Uterus (tissue), 2 donors: ENCODE measurements at regions not wholly inside any gene's neighbourhood (a gene's known extent, or its start where the extent isn't known, plus 50 kb on each side); places are given as distances from the start of the nearest gene placed in this dataset.

Experiments
- POLR2A ChIP-seq, 2 donors: fragments of 450-650 bp; IDR thresholded peaks; one replicate each; pipeline ENCODE4 v1.6.1; 2016; ENCODE audit warnings: antibody characterized with exemption in 2 of 2, mild to moderate bottlenecking in 1 of 2, moderate library complexity in 1 of 2
- TF ChIP-seq, protein P1 (sequence below), 4 experiments: fragments of 200-600 bp in 2 of 4; fragments of 450-650 bp in 2 of 4; sonication (generic) in 2 of 4; IDR thresholded peaks; one replicate each; pipeline ENCODE4 v1.5.1; 2016 to 2019; ENCODE audit warnings: antibody characterized with exemption in 4 of 4, mild to moderate bottlenecking in 2 of 4, moderate library complexity in 1 of 4

- TF ChIP-seq POLR2A (IDR thresholded peaks at IDR 0.05): no peak
- TF ChIP-seq, protein P1, sequence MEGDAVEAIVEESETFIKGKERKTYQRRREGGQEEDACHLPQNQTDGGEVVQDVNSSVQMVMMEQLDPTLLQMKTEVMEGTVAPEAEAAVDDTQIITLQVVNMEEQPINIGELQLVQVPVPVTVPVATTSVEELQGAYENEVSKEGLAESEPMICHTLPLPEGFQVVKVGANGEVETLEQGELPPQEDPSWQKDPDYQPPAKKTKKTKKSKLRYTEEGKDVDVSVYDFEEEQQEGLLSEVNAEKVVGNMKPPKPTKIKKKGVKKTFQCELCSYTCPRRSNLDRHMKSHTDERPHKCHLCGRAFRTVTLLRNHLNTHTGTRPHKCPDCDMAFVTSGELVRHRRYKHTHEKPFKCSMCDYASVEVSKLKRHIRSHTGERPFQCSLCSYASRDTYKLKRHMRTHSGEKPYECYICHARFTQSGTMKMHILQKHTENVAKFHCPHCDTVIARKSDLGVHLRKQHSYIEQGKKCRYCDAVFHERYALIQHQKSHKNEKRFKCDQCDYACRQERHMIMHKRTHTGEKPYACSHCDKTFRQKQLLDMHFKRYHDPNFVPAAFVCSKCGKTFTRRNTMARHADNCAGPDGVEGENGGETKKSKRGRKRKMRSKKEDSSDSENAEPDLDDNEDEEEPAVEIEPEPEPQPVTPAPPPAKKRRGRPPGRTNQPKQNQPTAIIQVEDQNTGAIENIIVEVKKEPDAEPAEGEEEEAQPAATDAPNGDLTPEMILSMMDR (IDR thresholded peaks at IDR 0.05): no peak
Measured at GRCh38 chr2:136207030-136207623, 89.2 kb upstream of the CXCR4 start.
